HG03378 (cell line): ENCODE measurements at regions not wholly inside any gene's neighbourhood (a gene's known extent, or its start where the extent isn't known, plus 50 kb on each side); places are given as distances from the start of the nearest gene placed in this dataset.

ENCODE experiments used
- ATAC-seq: cut with Tn5 transposase; IDR thresholded peaks from one replicate; pipeline ENCODE4 v1.9.1; 2021; ENCODE audit warnings: mild to moderate bottlenecking, moderate library complexity; ENCODE audit not compliant: unreplicated experiment

GRCh38 chr4:28709891-28710290 lies 1849.2 kb downstream of the STIM2 start:
- ATAC-seq, result no peak

- no peak for ATAC-seq
Measured at GRCh38 chr4:28723371-28723770, 1862.7 kb downstream of the STIM2 start.

- no peak for ATAC-seq
Measured at GRCh38 chr4:28724239-28724638, 1863.6 kb downstream of the STIM2 start.

- ATAC-seq, result no peak
Measured at GRCh38 chr4:28730304-28730703, 1869.7 kb downstream of the STIM2 start.

GRCh38 chr4:28744066-28744465 lies 1883.4 kb downstream of the STIM2 start:
- no peak for ATAC-seq

GRCh38 chr4:28754376-28754775 lies 1893.7 kb downstream of the STIM2 start:
- no peak for ATAC-seq

- no peak for ATAC-seq
Measured at GRCh38 chr4:28755081-28755480, 1894.4 kb downstream of the STIM2 start.

- no peak for ATAC-seq
Measured at GRCh38 chr4:28759064-28759463, 1898.4 kb downstream of the STIM2 start.

GRCh38 chr4:28760003-28760402 lies 1899.4 kb downstream of the STIM2 start:
- no peak for ATAC-seq

GRCh38 chr4:28772066-28772465 lies 1911.4 kb downstream of the STIM2 start:
- ATAC-seq, result no peak

- no peak for ATAC-seq
Measured at GRCh38 chr4:28772788-28773187, 1912.1 kb downstream of the STIM2 start.

- ATAC-seq, result no peak
Measured at GRCh38 chr4:28774344-28774743, 1913.7 kb downstream of the STIM2 start.

GRCh38 chr4:28776004-28776403 lies 1915.4 kb downstream of the STIM2 start:
- no peak for ATAC-seq

- no peak for ATAC-seq
Measured at GRCh38 chr4:28784188-28784587, 1923.5 kb downstream of the STIM2 start.

GRCh38 chr4:28787947-28788346 lies 1927.3 kb downstream of the STIM2 start:
- no peak for ATAC-seq

GRCh38 chr4:28788929-28789490 lies 1928.4 kb downstream of the STIM2 start:
- ATAC-seq, result no peak

- ATAC-seq, result no peak
Measured at GRCh38 chr4:28792917-28793597, 1927.1 kb upstream of the PCDH7 start.

- no peak for ATAC-seq
Measured at GRCh38 chr4:28799696-28800095, 1920.5 kb upstream of the PCDH7 start.

GRCh38 chr4:28811025-28811424 lies 1909.1 kb upstream of the PCDH7 start:
- no peak for ATAC-seq

- ATAC-seq, result no peak
Measured at GRCh38 chr4:28822163-28822562, 1898.0 kb upstream of the PCDH7 start.

GRCh38 chr4:28827866-28828265 lies 1892.3 kb upstream of the PCDH7 start:
- ATAC-seq, result no peak

- ATAC-seq, result no peak
Measured at GRCh38 chr4:28831867-28832266, 1888.3 kb upstream of the PCDH7 start.

GRCh38 chr4:28832444-28832843 lies 1887.7 kb upstream of the PCDH7 start:
- ATAC-seq, result no peak
